NT2/D1 (cell line): ENCODE measurements at regions not wholly inside any gene's neighbourhood (a gene's known extent, or its start where the extent isn't known, plus 50 kb on each side); places are given as distances from the start of the nearest gene placed in this dataset.

Source experiments
- SUZ12 ChIP-seq: IDR thresholded peaks from 2 replicates; pipeline ENCODE4 v1.6.1; 2011; ENCODE audit not compliant: insufficient read length, insufficient read depth; ENCODE audit errors: extremely low read depth
- YY1 ChIP-seq: IDR thresholded peaks from 2 replicates; pipeline ENCODE4 v1.6.1; 2011; ENCODE audit not compliant: insufficient read length, insufficient read depth

- no peak for TF ChIP-seq SUZ12
- TF ChIP-seq YY1: no peak
Measured at GRCh38 chr3:177832880-177833279, 635.6 kb upstream of the TBL1XR1 start.
